Lower leg skin (tissue), 4 donors: ENCODE measurements at regions not wholly inside any gene's neighbourhood (a gene's known extent, or its start where the extent isn't known, plus 50 kb on each side); places are given as distances from the start of the nearest gene placed in this dataset.

Experiments
- DNase-seq, 2 donors: peaks; one replicate each; pipeline ENCODE4 v3.0.0-alpha.2; 2019; ENCODE audit warnings: low spot score in 2 of 2
- H3K4me3 ChIP-seq: fragments of 200-600 bp; sonication (generic); 2 replicates; pipeline ENCODE4 v1.5.1; 2017; ENCODE audit warnings: mild to moderate bottlenecking, low read depth; ENCODE audit not compliant: poor library complexity, severe bottlenecking
- CTCF ChIP-seq, 3 donors: fragments of 450-650 bp; IDR thresholded peaks; one replicate each; pipeline ENCODE4 v1.5.1; 2016; ENCODE audit warnings: antibody characterized with exemption in 3 of 3, mild to moderate bottlenecking in 3 of 3, moderate library complexity in 2 of 3
- POLR2A ChIP-seq, 2 donors: fragments of 450-650 bp; IDR thresholded peaks; one replicate each; pipeline ENCODE4 v1.6.1; 2016 to 2017; ENCODE audit warnings: antibody characterized with exemption in 2 of 2, mild to moderate bottlenecking in 1 of 2, moderate library complexity in 1 of 2
- WGBS, 2 donors: methylation state at CpG; one replicate each; pipeline ENCODE4 v1.1.5; 2018; 5-methylcytosine and 5-hydroxymethylcytosine counted together
- intact Hi-C: fragments of 100-400 bp; cut with DNase I; formaldehyde crosslinking; loops from one replicate; pipeline ENCODE4 v1.15.0; 2023; ENCODE audit warnings: low total_unique reads

GRCh38 chr12:125372085-125372484 lies 306.9 kb downstream of the AACS start:
- intact Hi-C loops = no loop called here
- TF ChIP-seq CTCF (IDR thresholded peaks at IDR 0.05) = no peak
- no peak for TF ChIP-seq POLR2A (IDR thresholded peaks at IDR 0.05)
- WGBS, 2 donors = 65 to 74% methylated on average over 4 of the region's 4 CpGs
- no peak overlapping the region for H3K4me3 ChIP-seq
- DNase-seq = peak in 1 of 2 donors; percentile 7

- no peak overlapping the region for H3K4me3 ChIP-seq
- TF ChIP-seq CTCF (IDR thresholded peaks at IDR 0.05) (no peak), POLR2A (IDR thresholded peaks at IDR 0.05) (no peak)
- DNase-seq = no peak
- intact Hi-C loops = no loop called here
- 80 to 86% methylated on average over 6 of the region's 6 CpGs for WGBS, 2 donors
Measured at GRCh38 chr12:125373375-125373774, 308.1 kb downstream of the AACS start.

DNA sequence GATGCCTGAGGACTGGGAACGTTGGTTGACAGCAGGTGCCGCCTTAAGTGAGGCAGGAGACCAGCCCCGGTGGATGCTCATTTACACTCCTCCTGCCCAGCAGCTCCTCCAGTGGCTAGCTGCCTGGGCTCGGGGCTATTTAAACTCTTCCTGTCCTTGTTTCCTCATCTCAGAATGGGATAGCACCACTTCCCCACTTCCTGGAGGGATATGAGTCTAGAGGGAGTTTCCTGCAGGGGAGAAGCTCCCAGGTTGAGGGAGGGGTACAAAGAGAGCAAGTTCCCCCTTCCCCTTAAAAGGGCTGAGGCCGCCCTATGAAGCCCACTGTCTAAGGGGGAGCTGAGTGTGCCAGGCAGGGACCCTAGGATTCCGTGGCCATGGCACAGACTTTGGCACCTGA lies 311.2 kb downstream of the AACS start:
- 48 to 55% methylated on average over 6 of the region's 6 CpGs for WGBS, 2 donors
- DNase-seq = peak in 1 of 2 donors; percentile 56
- TF ChIP-seq POLR2A (IDR thresholded peaks at IDR 0.05) = no peak
- no peak for TF ChIP-seq CTCF (IDR thresholded peaks at IDR 0.05)
- H3K4me3 ChIP-seq = no peak overlapping the region
- intact Hi-C loops = no loop called here

- TF ChIP-seq CTCF (IDR thresholded peaks at IDR 0.05) = no peak
- no peak for TF ChIP-seq POLR2A (IDR thresholded peaks at IDR 0.05)
Measured at GRCh38 chr12:125377093-125377492, 311.9 kb downstream of the AACS start.

GRCh38 chr12:125381373-125381772 lies 316.1 kb downstream of the AACS start:
- intact Hi-C loops = no loop called here
- H3K4me3 ChIP-seq = no peak overlapping the region
- TF ChIP-seq CTCF (IDR thresholded peaks at IDR 0.05) = no peak
- no peak for TF ChIP-seq POLR2A (IDR thresholded peaks at IDR 0.05)
- WGBS, 2 donors = 70 to 86% methylated on average over 4 of the region's 4 CpGs
- DNase-seq = no peak

More at GRCh38 chr12:125377093-125377492, 311.9 kb downstream of the AACS start:
- 97% methylated on average over 1 of the region's 1 CpG for WGBS, 2 donors
- DNase-seq = no peak
- H3K4me3 ChIP-seq = no peak overlapping the region
- intact Hi-C loops = no loop called here

- intact Hi-C loops = no loop called here
- no peak for DNase-seq
- TF ChIP-seq CTCF (IDR thresholded peaks at IDR 0.05) (no peak), POLR2A (IDR thresholded peaks at IDR 0.05) (no peak)
- WGBS, 2 donors = 50 to 58% methylated on average over 4 of the region's 4 CpGs
- H3K4me3 ChIP-seq = no peak overlapping the region
Measured at GRCh38 chr12:125382926-125383325, 317.7 kb downstream of the AACS start.
